NT2/D1 (cell line): ENCODE measurements at regions not wholly inside any gene's neighbourhood (a gene's known extent, or its start where the extent isn't known, plus 50 kb on each side); places are given as distances from the start of the nearest gene placed in this dataset.

Source experiments
- SUZ12 ChIP-seq: IDR thresholded peaks from 2 replicates; pipeline ENCODE4 v1.6.1; 2011; ENCODE audit not compliant: insufficient read length, insufficient read depth; ENCODE audit errors: extremely low read depth
- YY1 ChIP-seq: IDR thresholded peaks from 2 replicates; pipeline ENCODE4 v1.6.1; 2011; ENCODE audit not compliant: insufficient read length, insufficient read depth
- ZNF274 ChIP-seq: IDR thresholded peaks from 2 replicates; pipeline ENCODE4 v1.6.1; 2011; ENCODE audit warnings: mild to moderate bottlenecking, low read depth, low read length

DNA sequence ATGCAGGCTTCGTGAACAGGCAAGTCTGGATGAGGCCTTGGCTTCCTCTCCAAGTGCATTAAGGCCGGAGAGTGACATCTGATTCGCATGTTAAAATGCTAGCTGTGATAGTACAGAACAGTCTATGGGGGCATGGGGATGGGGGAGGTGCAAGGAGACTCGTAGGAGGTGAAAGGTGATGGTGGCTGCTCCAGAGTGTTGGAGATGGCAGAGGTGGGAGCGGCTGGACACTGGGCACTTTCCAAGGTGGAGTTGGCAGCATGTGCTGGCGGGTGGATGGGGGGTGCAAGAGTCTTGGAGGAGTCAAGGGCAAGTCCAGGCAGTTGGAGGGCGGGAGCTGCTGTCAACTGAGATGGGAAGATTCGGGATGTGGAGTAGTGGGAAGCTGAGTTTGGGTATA is 350.9 kb upstream of the TNRC6C start:
- TF ChIP-seq YY1: no peak
- no peak for TF ChIP-seq SUZ12
- TF ChIP-seq ZNF274: no peak
